ENCODE measurements at regions not wholly inside any gene's neighbourhood (a gene's known extent, or its start where the extent isn't known, plus 50 kb on each side); places are given as distances from the start of the nearest gene placed in this dataset.

GRCh38 chr11:109756521-109756920 is 334.5 kb downstream of the C11orf87 start:
- FAIRE-seq: no peak
- SMC1A ChIA-PET (ENCODE audit: uncharacterized antibody, unreplicated experiment): no interaction called here
- no peaks in the 10 kb centered on the region for H4K20me1 ChIP-seq (ENCODE audit: control insufficient read depth, insufficient read depth)
- H3K4me2 ChIP-seq (ENCODE audit: control insufficient read depth, insufficient read depth): no peak overlapping the region
- RAD21 ChIA-PET (ENCODE audit: unreplicated experiment): no interaction called here
- no peaks in the 10 kb centered on the region for H3K4me1 ChIP-seq (ENCODE audit: control insufficient read depth, insufficient read depth, low read length)
- no peak overlapping the region for H3K9ac ChIP-seq (ENCODE audit: control insufficient read depth, insufficient read depth, low read length)
- intact Hi-C loops (cut with micrococcal nuclease; ENCODE audit: unreplicated experiment) (no loop called here), in situ Hi-C loops (cut with MboI) (no loop called here)
- H3K27ac ChIP-seq (ENCODE audit: control insufficient read depth, insufficient read depth): no peak overlapping the region
- CTCF ChIA-PET: no interaction called here
- no peaks in the 10 kb centered on the region for H3K79me2 ChIP-seq (ENCODE audit: control insufficient read depth, insufficient read depth, low read length)
- no peak overlapping the region for H3K4me3 ChIP-seq
- no peaks in the 10 kb centered on the region for H3K9me3 ChIP-seq (replicated peaks; ENCODE audit: control insufficient read depth, insufficient read depth, low read length)
- H3K36me3 ChIP-seq (ENCODE audit: control insufficient read depth in 2 of 2, insufficient read depth in 2 of 2, low read length in 1 of 2): no peaks in the 10 kb centered on the region
- WGBS (ENCODE audit: insufficient coverage, insufficient replicate concordance, low lambda C conversion rate, missing lambda C conversion rate): 94% methylated on average over 1 of the region's 1 CpG
- ATAC-seq: no peak
- POLR2A ChIA-PET: no interaction called here
- no TSS peak for BruUV-seq (replicated peaks)
- no peak for DNase-seq (ENCODE audit: low read depth, low spot score)
- no peaks in the 10 kb centered on the region for H3K27me3 ChIP-seq (replicated peaks in 1 of 2; ENCODE audit: control insufficient read depth in 2 of 2, insufficient read depth in 2 of 2, low read length in 1 of 2)
- TF ChIP-seq EGR1 (IDR thresholded peaks at IDR 0.05; ENCODE audit: borderline replicate concordance in 1 of 2, low read depth in 2 of 2, low read length in 2 of 2) (no peak), PAX8 (IDR thresholded peaks at IDR 0.05) (no peak), EP300 (IDR thresholded peaks at IDR 0.05; ENCODE audit: borderline replicate concordance in 1 of 2, control insufficient read depth in 1 of 2, low read depth in 2 of 2, low read length in 2 of 2) (no peak), MTA3 (IDR thresholded peaks at IDR 0.05; ENCODE audit: borderline replicate concordance, low read length) (no peak)
- no peak overlapping the region for H2AFZ ChIP-seq (ENCODE audit: control insufficient read depth, low read depth, low read length)

GRCh38 chr11:109756951-109757350 is 335.0 kb downstream of the C11orf87 start:
- Histone ChIP-seq H3K36me3 (ENCODE audit: control insufficient read depth in 2 of 2, insufficient read depth in 2 of 2, low read length in 1 of 2) (no peaks in the 10 kb centered on the region), H3K27me3 (replicated peaks in 1 of 2; ENCODE audit: control insufficient read depth in 2 of 2, insufficient read depth in 2 of 2, low read length in 1 of 2) (no peaks in the 10 kb centered on the region), H3K9ac (ENCODE audit: control insufficient read depth, insufficient read depth, low read length) (no peak overlapping the region), H3K9me3 (replicated peaks; ENCODE audit: control insufficient read depth, insufficient read depth, low read length) (no peaks in the 10 kb centered on the region), H3K79me2 (ENCODE audit: control insufficient read depth, insufficient read depth, low read length) (no peaks in the 10 kb centered on the region), H4K20me1 (ENCODE audit: control insufficient read depth, insufficient read depth) (no peaks in the 10 kb centered on the region), H3K4me3 (no peak overlapping the region), H3K4me2 (ENCODE audit: control insufficient read depth, insufficient read depth) (no peak overlapping the region), H3K4me1 (ENCODE audit: control insufficient read depth, insufficient read depth, low read length) (no peaks in the 10 kb centered on the region), H2AFZ (ENCODE audit: control insufficient read depth, low read depth, low read length) (no peak overlapping the region), H3K27ac (ENCODE audit: control insufficient read depth, insufficient read depth) (no peak overlapping the region)
- BruUV-seq (replicated peaks): no TSS peak
- SMC1A ChIA-PET (ENCODE audit: uncharacterized antibody, unreplicated experiment): no interaction called here
- in situ Hi-C loops (cut with MboI): no loop called here
- DNase-seq (ENCODE audit: low read depth, low spot score) (no peak), ATAC-seq (no peak), FAIRE-seq (no peak)
- CTCF ChIA-PET: no interaction called here
- RAD21 ChIA-PET (ENCODE audit: unreplicated experiment): no interaction called here
- intact Hi-C loops (cut with micrococcal nuclease; ENCODE audit: unreplicated experiment): no loop called here
- TF ChIP-seq MLLT1 (IDR thresholded peaks at IDR 0.05) (no peak), SMC3 (IDR thresholded peaks at IDR 0.05; ENCODE audit: borderline replicate concordance, low read length) (no peak), IRF4 (IDR thresholded peaks at IDR 0.05; ENCODE audit: low read depth, low read length) (no peak), TCF3 (IDR thresholded peaks at IDR 0.05; ENCODE audit: borderline replicate concordance, insufficient read depth, low read depth, low read length) (no peak), IKZF1 (conservative IDR thresholded peaks at IDR 0.05) (no peak), POLR2AphosphoS2 (IDR thresholded peaks at IDR 0.05; ENCODE audit: low read depth, low read length) (no peak), NBN (IDR thresholded peaks at IDR 0.05) (no peak), EP300 (IDR thresholded peaks at IDR 0.05; ENCODE audit: borderline replicate concordance in 1 of 2, control insufficient read depth in 1 of 2, low read depth in 2 of 2, low read length in 2 of 2) (no peak), CREB1 (IDR thresholded peaks at IDR 0.05; ENCODE audit: low read depth) (no peak), SRF (IDR thresholded peaks at IDR 0.05; ENCODE audit: low read depth in 2 of 2, low read length in 2 of 2) (no peak), SP1 (IDR thresholded peaks at IDR 0.05; ENCODE audit: low read depth, low read length) (no peak), NKRF (conservative IDR thresholded peaks at IDR 0.05) (no peak), DPF2 (IDR thresholded peaks at IDR 0.05) (no peak), TAF1 (IDR thresholded peaks at IDR 0.05; ENCODE audit: borderline replicate concordance, low read depth, low read length) (no peak)
- 52% methylated on average over 3 of the region's 3 CpGs for WGBS (ENCODE audit: insufficient coverage, insufficient replicate concordance, low lambda C conversion rate, missing lambda C conversion rate)
- POLR2A ChIA-PET: no interaction called here
